Sciatic nerve (tissue), 2 donors: ENCODE measurements at regions not wholly inside any gene's neighbourhood (a gene's known extent, or its start where the extent isn't known, plus 50 kb on each side); places are given as distances from the start of the nearest gene placed in this dataset.
A peak's percentile ranks its signal among the peaks of the same experiment; 100 is the strongest.

Experiments used
- ATAC-seq: fragments of 200-7000 bp; cut with Tn5 transposase; one replicate; pipeline ENCODE4 v1.9.1; 2020; ENCODE audit warnings: mild to moderate bottlenecking, moderate library complexity
- DNase-seq: peaks from one replicate; pipeline ENCODE4 v3.0.0-alpha.2; 2020; ENCODE audit warnings: low spot score
- intact Hi-C: fragments of 100-400 bp; cut with DNase I; formaldehyde crosslinking; loops from one replicate; pipeline ENCODE4 v1.14.2; 2022
- donor health status: DM: no; HTN: no; CAD: no.
- donor health status: DM: no; HTN: no; CAD: no.

GRCh38 chr19:28481674-28482073 is 731.3 kb downstream of the UQCRFS1 start:
- no peak for DNase-seq
- no peak for ATAC-seq
- intact Hi-C loops = no loop called here

- DNase-seq (no peak), ATAC-seq (no peak)
- intact Hi-C loops = no loop called here
These were observed 737.4 kb downstream of the UQCRFS1 start for GRCh38 chr19:28475525-28475924.

GRCh38 chr19:28472843-28473242 is 740.1 kb downstream of the UQCRFS1 start:
- intact Hi-C loops = no loop called here
- peak; percentile 45 for ATAC-seq
- peak; percentile 57 for DNase-seq

GRCh38 chr19:28471731-28472510 is 741.0 kb downstream of the UQCRFS1 start:
- ATAC-seq (no peak), DNase-seq (peak; percentile 21)

GRCh38 chr19:28469544-28469943 is 743.4 kb downstream of the UQCRFS1 start:
- intact Hi-C loops = loop anchor here (10.0 kb wide), 1 partner anchor 235 kb away; no protein-coding TSS in a partner anchor
- ATAC-seq = no peak
- no peak for DNase-seq

More at GRCh38 chr19:28471731-28472510, 741.0 kb downstream of the UQCRFS1 start:
- intact Hi-C loops = no loop called here

- ATAC-seq = peak; percentile 71
- intact Hi-C loops = loop anchor here (10.0 kb wide), 1 partner anchor 236 kb away; no protein-coding TSS in a partner anchor
- peak; percentile 66 for DNase-seq
These were observed 744.1 kb downstream of the UQCRFS1 start for GRCh38 chr19:28468701-28469459.

- ATAC-seq = no peak
- peak; percentile 80 for DNase-seq
- intact Hi-C loops = loop anchor here (10.0 kb wide), 1 partner anchor 238 kb away; no protein-coding TSS in a partner anchor
These were observed 746.6 kb downstream of the UQCRFS1 start for GRCh38 chr19:28466107-28467045.

GRCh38 chr19:28465371-28466086 is 747.4 kb downstream of the UQCRFS1 start:
- no peak for DNase-seq
- no peak for ATAC-seq
- intact Hi-C loops = loop anchor here (10.0 kb wide), 1 partner anchor 239 kb away; no protein-coding TSS in a partner anchor

GRCh38 chr19:28463493-28464053 is 749.4 kb downstream of the UQCRFS1 start:
- intact Hi-C loops = loop anchor here (10.0 kb wide), 1 partner anchor 241 kb away; no protein-coding TSS in a partner anchor
- ATAC-seq = no peak
- DNase-seq = no peak

- intact Hi-C loops = no loop called here
- no peak for ATAC-seq
- DNase-seq = no peak
These were observed 755.3 kb downstream of the UQCRFS1 start for GRCh38 chr19:28457620-28458019.

GRCh38 chr19:28456708-28457320 is 756.1 kb downstream of the UQCRFS1 start:
- DNase-seq (no peak), ATAC-seq (no peak)
- intact Hi-C loops = no loop called here

GRCh38 chr19:28456252-28456651 is 756.7 kb downstream of the UQCRFS1 start:
- DNase-seq = no peak
- intact Hi-C loops = no loop called here
- no peak for ATAC-seq

GRCh38 chr19:28454083-28454482 is 758.9 kb downstream of the UQCRFS1 start:
- ATAC-seq = no peak
- intact Hi-C loops = no loop called here
- no peak for DNase-seq

GRCh38 chr19:28453420-28453819 is 759.5 kb downstream of the UQCRFS1 start:
- intact Hi-C loops = no loop called here
- DNase-seq = no peak
- ATAC-seq = no peak

- DNase-seq = no peak
- intact Hi-C loops = no loop called here
- ATAC-seq = no peak
These were observed 763.1 kb downstream of the UQCRFS1 start for GRCh38 chr19:28449803-28450202.

- ATAC-seq = no peak
- DNase-seq = no peak
- intact Hi-C loops = no loop called here
These were observed 766.4 kb downstream of the UQCRFS1 start for GRCh38 chr19:28446511-28446910.

- DNase-seq = no peak
- intact Hi-C loops = no loop called here
- no peak for ATAC-seq
These were observed 767.1 kb downstream of the UQCRFS1 start for GRCh38 chr19:28445826-28446225.

- DNase-seq (no peak), ATAC-seq (no peak)
- intact Hi-C loops = no loop called here
These were observed 768.6 kb downstream of the UQCRFS1 start for GRCh38 chr19:28444362-28444761.
